IPS-15b (cell line): ENCODE measurements at regions not wholly inside any gene's neighbourhood (a gene's known extent, or its start where the extent isn't known, plus 50 kb on each side); places are given as distances from the start of the nearest gene placed in this dataset.

Experiments used
- H3K27me3 ChIP-seq: one replicate; pipeline ENCODE4 v1.6.1; 2013; ENCODE audit warnings: low read length; ENCODE audit not compliant: control insufficient read depth, insufficient read depth
- H3K36me3 ChIP-seq: one replicate; pipeline ENCODE4 v1.6.1; 2013; ENCODE audit warnings: low read length; ENCODE audit not compliant: control insufficient read depth, insufficient read depth
- H3K4me1 ChIP-seq: one replicate; pipeline ENCODE4 v1.6.1; 2013; ENCODE audit warnings: mild to moderate bottlenecking, low read length; ENCODE audit not compliant: control insufficient read depth, insufficient read depth
- H3K4me3 ChIP-seq: one replicate; pipeline ENCODE4 v1.5.1; 2013; ENCODE audit warnings: low read depth, low read length
- H3K9ac ChIP-seq: one replicate; pipeline ENCODE4 v1.6.1; 2013; ENCODE audit warnings: low read depth, mild to moderate bottlenecking, low read length
- H3K9me3 ChIP-seq: one replicate; pipeline ENCODE4 v1.6.1; 2013; ENCODE audit warnings: mild to moderate bottlenecking, low read length; ENCODE audit not compliant: control insufficient read depth, insufficient read depth

DNA sequence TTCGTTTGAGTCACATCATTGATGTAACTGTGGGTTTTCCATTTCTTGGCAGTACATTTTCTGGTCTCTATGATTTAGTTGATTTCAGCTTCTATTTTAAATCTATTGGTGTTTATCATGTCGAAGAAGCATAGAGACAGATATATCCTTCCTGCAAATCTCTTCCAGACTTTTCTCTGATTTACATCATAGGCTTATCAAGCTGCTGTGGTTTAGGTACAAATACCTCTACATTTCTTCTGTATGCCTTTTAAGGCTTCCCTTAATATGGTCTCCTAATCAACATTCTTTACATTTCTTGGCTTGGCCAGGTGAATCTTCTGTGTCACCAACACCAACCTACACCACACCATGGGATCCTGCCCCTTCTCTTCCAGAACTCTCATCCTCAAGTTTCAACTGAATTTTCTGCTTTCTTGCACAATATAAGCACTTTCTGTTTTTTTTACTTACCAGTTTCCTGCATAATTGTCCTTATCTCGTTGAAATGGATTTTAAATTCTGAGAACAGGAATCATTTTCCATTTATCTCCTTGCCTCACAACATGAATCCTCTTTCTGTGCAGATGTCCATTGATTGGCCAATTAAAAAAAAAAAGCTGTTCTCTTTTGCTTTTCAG lies 626.9 kb downstream of the ANKRD50 start:
- no peaks in the 10 kb centered on the region for H3K27me3 ChIP-seq
- H3K4me1 ChIP-seq: no peaks in the 10 kb centered on the region

DNA sequence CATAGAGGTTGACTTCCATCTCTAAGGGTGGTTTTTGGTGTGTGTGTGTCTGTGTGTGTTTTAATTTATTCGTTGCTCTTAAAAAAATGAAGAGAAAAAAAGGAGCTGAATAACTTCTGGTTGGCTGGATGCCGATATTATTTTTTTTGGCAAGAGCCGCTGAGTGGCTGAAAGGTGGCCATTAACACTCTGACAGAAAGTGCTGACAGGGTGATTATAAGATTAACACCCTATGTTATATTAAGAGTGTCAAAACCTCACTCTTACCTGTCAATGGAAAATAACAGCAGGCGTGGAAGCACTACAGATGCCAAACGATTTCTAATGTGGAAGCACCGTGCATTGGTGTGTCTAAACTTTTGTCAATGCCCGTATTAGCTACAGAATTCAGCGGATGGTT lies 622.5 kb downstream of the ANKRD50 start:
- no peaks in the 10 kb centered on the region for H3K4me1 ChIP-seq
- no peak overlapping the region for H3K4me3 ChIP-seq
- no peaks in the 10 kb centered on the region for H3K36me3 ChIP-seq
- no peaks in the 10 kb centered on the region for H3K9me3 ChIP-seq
- H3K9ac ChIP-seq: no peak overlapping the region
- no peaks in the 10 kb centered on the region for H3K27me3 ChIP-seq

More for the DNA sequence above, 626.9 kb downstream of the ANKRD50 start:
- no peak overlapping the region for H3K9ac ChIP-seq
- H3K36me3 ChIP-seq: no peaks in the 10 kb centered on the region
- no peak overlapping the region for H3K4me3 ChIP-seq
- no peaks in the 10 kb centered on the region for H3K9me3 ChIP-seq

DNA sequence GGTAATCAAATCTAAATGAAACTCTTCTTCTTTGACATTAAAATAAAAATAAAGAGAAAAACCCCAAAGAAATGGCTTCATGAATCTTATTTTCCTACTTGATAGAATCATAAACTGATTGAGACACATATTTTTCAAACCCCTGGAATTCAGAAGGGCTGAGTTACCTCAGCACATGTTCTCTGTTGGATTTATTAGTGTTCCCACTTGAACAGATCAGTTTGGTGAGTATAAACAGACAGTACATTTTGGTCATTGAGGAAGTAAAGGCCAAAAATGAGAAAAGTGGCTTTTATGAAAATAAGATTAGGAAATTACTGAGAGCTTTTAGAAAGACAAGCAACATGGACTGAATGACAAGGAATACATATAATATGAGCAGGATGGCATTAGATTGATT lies 620.4 kb downstream of the ANKRD50 start:
- H3K36me3 ChIP-seq: no peaks in the 10 kb centered on the region
- H3K27me3 ChIP-seq: no peaks in the 10 kb centered on the region
- no peaks in the 10 kb centered on the region for H3K4me1 ChIP-seq
- no peaks in the 10 kb centered on the region for H3K9me3 ChIP-seq
- H3K9ac ChIP-seq: no peak overlapping the region
- H3K4me3 ChIP-seq: no peak overlapping the region

DNA sequence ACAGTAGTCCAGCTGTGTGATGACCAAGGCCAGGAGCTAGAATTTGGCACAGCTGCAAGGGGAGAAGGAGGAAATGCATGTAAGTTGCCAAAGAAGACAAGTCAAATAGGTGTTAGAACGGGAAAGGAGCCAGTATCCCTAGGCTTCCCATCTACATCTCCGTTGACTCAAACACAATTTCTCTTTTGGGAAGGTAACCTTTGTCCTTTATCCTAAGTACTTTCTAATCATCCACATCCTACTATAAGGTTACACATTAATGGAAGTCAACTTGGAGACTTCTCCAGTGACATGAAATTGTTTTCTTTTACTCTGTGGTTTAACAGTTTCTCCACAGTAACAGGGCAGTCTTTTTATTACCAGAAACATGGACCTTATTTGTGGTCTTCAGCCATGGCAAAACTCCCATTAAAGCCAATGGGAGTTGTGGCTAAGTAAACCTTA lies 620.0 kb downstream of the ANKRD50 start:
- Histone ChIP-seq H3K36me3 (no peaks in the 10 kb centered on the region), H3K4me1 (no peaks in the 10 kb centered on the region), H3K27me3 (no peaks in the 10 kb centered on the region), H3K4me3 (no peak overlapping the region), H3K9ac (no peak overlapping the region), H3K9me3 (no peaks in the 10 kb centered on the region)

DNA sequence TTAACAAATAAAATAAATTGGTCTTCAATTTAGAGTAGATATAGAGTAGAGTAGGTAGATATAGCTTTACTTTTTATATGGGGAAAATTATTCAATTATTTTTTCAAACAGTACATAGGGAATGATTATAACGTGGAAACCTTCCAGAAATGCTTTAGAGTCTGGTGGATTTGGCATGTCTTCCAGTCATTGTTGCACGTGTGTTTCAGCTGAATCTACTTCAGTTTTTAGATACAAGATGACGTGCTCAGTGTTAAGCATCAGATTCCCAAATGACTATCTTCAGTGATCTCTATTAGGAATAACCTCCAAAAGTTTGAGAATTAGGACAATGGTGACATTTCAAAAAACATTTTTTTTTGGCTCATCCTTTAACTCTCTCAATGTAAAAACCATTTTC lies 616.9 kb downstream of the ANKRD50 start:
- Histone ChIP-seq H3K4me1 (no peaks in the 10 kb centered on the region), H3K27me3 (no peaks in the 10 kb centered on the region), H3K4me3 (no peak overlapping the region), H3K9ac (no peak overlapping the region), H3K9me3 (no peaks in the 10 kb centered on the region), H3K36me3 (no peaks in the 10 kb centered on the region)

DNA sequence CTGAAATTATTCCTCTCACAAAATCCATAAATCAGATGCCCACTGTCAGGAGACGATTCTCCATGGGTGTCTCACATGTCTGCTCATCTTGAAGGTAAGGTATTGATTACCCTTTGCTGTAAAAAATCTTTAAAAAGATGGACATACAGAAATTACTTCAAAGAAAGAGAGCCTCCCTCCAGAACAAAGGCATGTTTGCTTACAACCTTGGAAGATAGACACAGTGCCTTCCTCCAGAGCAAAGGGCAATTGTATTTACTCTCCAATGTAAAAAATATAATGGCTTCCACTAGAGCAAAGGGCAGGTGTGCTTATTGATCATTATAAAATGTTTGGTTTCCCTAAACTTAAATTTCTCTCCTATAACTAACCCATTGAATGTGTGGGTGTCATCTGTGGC lies 616.2 kb downstream of the ANKRD50 start:
- no peak overlapping the region for H3K4me3 ChIP-seq

DNA sequence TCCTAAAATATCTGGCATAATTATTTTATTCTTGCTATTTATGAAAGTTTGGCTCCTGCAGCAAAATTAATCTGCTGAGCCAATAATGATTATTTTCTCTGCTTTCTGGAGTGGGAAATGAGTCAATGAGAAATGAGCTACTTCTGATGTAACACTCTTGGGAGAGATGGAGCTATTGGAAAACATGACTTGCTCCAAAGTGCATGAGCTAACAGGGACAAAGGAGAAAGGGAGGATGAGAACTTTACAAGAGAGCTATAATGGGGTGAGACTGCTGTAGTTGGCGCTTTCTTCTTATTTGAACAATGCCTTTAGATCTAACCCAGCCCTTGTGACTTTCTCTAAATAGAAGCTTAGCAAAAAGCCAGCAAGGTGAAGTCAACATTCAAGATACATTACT lies 615.1 kb downstream of the ANKRD50 start:
- H3K9me3 ChIP-seq: no peaks in the 10 kb centered on the region
- no peaks in the 10 kb centered on the region for H3K27me3 ChIP-seq
- no peaks in the 10 kb centered on the region for H3K36me3 ChIP-seq
- H3K4me1 ChIP-seq: no peaks in the 10 kb centered on the region
- no peak overlapping the region for H3K4me3 ChIP-seq
- no peak overlapping the region for H3K9ac ChIP-seq

More for the DNA sequence above, 616.2 kb downstream of the ANKRD50 start:
- Histone ChIP-seq H3K9me3 (no peaks in the 10 kb centered on the region), H3K4me1 (no peaks in the 10 kb centered on the region), H3K27me3 (no peaks in the 10 kb centered on the region), H3K9ac (no peak overlapping the region), H3K36me3 (no peaks in the 10 kb centered on the region)

DNA sequence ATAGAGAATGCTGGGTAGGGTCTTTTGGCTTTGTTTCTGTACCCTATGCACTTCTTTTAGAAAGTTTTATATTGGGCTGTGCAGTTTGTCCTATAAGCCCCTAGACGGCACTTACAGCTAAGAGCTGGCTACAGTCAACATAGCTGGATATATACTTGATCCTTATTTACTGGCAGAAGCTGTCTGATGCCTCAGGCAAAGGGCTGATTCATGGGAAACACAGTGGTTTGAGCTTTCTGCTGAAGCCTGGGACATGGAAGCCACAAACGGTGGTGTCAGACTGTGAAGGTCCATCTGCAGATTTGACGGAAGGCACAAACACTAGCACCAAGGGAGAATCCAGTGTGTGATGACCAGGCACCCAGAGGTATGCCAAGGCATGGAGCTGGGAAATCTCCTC lies 608.4 kb downstream of the ANKRD50 start:
- Histone ChIP-seq H3K4me3 (no peak overlapping the region), H3K9me3 (no peaks in the 10 kb centered on the region), H3K27me3 (no peaks in the 10 kb centered on the region), H3K4me1 (no peaks in the 10 kb centered on the region), H3K9ac (no peak overlapping the region), H3K36me3 (no peaks in the 10 kb centered on the region)

DNA sequence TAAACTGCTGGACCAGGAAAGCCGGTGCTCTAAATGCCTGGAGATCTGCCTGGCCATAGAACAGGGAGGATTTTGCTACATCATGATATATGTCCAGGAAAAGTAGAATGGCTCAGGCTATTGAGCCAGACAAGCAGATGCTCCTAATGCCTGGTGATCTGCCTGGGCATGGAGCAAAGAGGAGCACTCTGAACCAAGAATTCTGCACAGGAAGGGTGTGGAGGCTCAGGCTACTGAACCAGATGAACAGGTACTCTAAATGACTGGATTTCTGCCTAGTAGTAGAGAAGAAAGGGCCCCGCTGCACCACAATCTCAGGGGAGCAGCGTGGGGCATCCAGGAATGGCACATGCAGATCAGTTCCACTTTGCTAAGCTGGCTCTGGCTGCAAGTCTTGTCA lies 607.9 kb downstream of the ANKRD50 start:
- no peaks in the 10 kb centered on the region for H3K9me3 ChIP-seq
- H3K4me3 ChIP-seq: no peak overlapping the region
- no peak overlapping the region for H3K9ac ChIP-seq
- no peaks in the 10 kb centered on the region for H3K4me1 ChIP-seq
- no peaks in the 10 kb centered on the region for H3K27me3 ChIP-seq
- H3K36me3 ChIP-seq: no peaks in the 10 kb centered on the region

DNA sequence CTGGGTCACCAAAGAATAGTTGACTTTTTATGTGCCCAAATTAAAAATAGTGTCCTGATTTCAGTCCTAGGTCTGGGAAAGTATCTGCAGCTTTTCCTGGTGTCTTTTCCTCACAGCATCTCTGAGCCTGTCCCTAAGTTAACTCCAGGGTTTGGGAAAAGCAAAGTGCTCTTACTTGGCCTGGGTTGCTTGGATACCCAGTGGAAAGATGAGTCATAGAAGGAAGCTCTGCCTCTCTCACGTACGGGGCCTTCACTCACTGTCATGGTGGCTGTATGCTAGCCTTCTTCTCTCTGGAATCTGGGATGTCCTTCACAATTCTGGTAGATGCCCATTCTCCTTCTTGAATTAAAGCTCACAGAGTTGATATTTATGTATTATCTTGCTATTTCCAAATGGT lies 607.3 kb downstream of the ANKRD50 start:
- H3K27me3 ChIP-seq: no peaks in the 10 kb centered on the region
- no peaks in the 10 kb centered on the region for H3K36me3 ChIP-seq
- H3K9ac ChIP-seq: no peak overlapping the region
- H3K4me1 ChIP-seq: no peaks in the 10 kb centered on the region
- no peaks in the 10 kb centered on the region for H3K9me3 ChIP-seq
- H3K4me3 ChIP-seq: no peak overlapping the region

DNA sequence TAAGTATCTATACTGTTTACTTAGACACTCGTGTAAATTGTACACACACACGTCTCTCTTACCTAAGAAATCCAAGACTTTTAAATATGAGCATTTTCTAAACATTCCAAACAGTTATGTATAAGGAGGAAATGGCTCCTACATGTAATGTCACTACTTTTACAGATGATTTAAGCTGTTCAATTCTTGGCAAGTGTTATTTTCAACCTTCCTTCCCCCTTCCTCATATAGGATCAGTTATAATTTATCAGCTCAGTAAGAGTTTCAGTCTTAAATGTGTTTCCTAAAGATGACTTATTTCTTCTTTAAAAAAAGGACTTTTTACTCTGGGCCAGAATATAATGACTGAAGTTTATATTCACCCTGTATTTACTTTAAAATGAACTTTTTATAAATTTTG lies 601.1 kb downstream of the ANKRD50 start:
- no peaks in the 10 kb centered on the region for H3K9me3 ChIP-seq
- no peaks in the 10 kb centered on the region for H3K36me3 ChIP-seq
- H3K27me3 ChIP-seq: no peaks in the 10 kb centered on the region
- H3K9ac ChIP-seq: no peak overlapping the region
- no peaks in the 10 kb centered on the region for H3K4me1 ChIP-seq
- H3K4me3 ChIP-seq: no peak overlapping the region

DNA sequence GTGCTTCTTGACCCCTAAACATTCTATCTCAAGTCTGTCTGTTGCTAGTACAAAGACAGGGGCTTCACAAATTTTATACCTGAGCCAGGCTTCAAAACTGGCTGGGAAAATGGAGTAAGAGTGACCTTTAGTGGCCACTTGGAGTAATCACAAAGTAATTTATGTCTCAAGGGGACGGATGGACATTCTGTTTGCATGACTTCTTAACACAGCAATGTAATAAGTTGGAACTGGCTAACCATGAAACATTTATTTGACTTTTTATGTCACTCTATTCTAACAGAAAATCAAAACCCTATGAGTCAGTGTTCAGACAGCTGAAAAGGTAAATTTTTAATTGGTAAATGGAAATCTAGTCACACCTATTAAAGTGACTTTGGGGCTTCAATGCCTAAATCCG lies 600.6 kb downstream of the ANKRD50 start:
- no peak overlapping the region for H3K9ac ChIP-seq

More for the DNA sequence above, 600.6 kb downstream of the ANKRD50 start:
- Histone ChIP-seq H3K36me3 (no peaks in the 10 kb centered on the region), H3K4me1 (no peaks in the 10 kb centered on the region), H3K9me3 (no peaks in the 10 kb centered on the region), H3K27me3 (no peaks in the 10 kb centered on the region), H3K4me3 (no peak overlapping the region)
